Fibroblast of lung (primary cell): ENCODE measurements at regions not wholly inside any gene's neighbourhood (a gene's known extent, or its start where the extent isn't known, plus 50 kb on each side); places are given as distances from the start of the nearest gene placed in this dataset.
A peak's percentile ranks its signal among the peaks of the same experiment; 100 is the strongest.

Experiments used
- DNase-seq, 2 donors: peaks; one replicate each; pipeline versions ENCODE4 v3.0.0 to v3.0.0-alpha.2; 2010; ENCODE audit warnings: low read depth in 2 of 2
- H2AFZ ChIP-seq: 2 replicates; pipeline ENCODE4 v1.5.1; 2012; ENCODE audit warnings: low read length, control low read depth, inconsistent platforms
- H3K27ac ChIP-seq: 2 replicates; pipeline ENCODE4 v1.5.1; 2011; ENCODE audit warnings: low read length, control low read depth; ENCODE audit not compliant: insufficient read depth
- H3K27me3 ChIP-seq: 2 replicates; pipeline ENCODE4 v1.5.1; 2011; ENCODE audit warnings: mild to moderate bottlenecking, low read length; ENCODE audit not compliant: control insufficient read depth, insufficient read depth
- H3K36me3 ChIP-seq: 2 replicates; pipeline ENCODE4 v1.5.1; 2011; ENCODE audit warnings: low read length; ENCODE audit not compliant: control insufficient read depth, insufficient read depth
- H3K4me1 ChIP-seq: 2 replicates; pipeline ENCODE4 v1.5.1; 2011; ENCODE audit warnings: low read length; ENCODE audit not compliant: control insufficient read depth, insufficient read depth; ENCODE audit errors: extremely low read depth
- H3K4me2 ChIP-seq: 2 replicates; pipeline ENCODE4 v1.5.1; 2011; ENCODE audit warnings: low read length, control low read depth; ENCODE audit not compliant: insufficient read depth; ENCODE audit errors: extremely low read depth
- H3K4me3 ChIP-seq, 4 experiments: fragments of 200-600 bp in 1 of 4; sonication (generic) in 1 of 4; replicated peaks in 1 of 4; 2 replicates each; pipeline ENCODE4 v1.5.1; 2011 to 2016; ENCODE audit warnings: low read length in 4 of 4, low read depth in 3 of 4, mild to moderate bottlenecking in 3 of 4, control low read depth in 2 of 4, inconsistent platforms in 1 of 4, mixed read lengths in 1 of 4; ENCODE audit not compliant: insufficient read depth in 1 of 4; ENCODE audit errors: control extremely low read depth in 1 of 4
- H3K79me2 ChIP-seq: 2 replicates; pipeline ENCODE4 v1.5.1; 2012; ENCODE audit warnings: mild to moderate bottlenecking, low read length, inconsistent platforms; ENCODE audit not compliant: control insufficient read depth, insufficient read depth
- H3K9ac ChIP-seq: 2 replicates; pipeline ENCODE4 v1.5.1; 2011; ENCODE audit warnings: mild to moderate bottlenecking, low read length, control low read depth; ENCODE audit not compliant: insufficient read depth
- H3K9me3 ChIP-seq: 2 replicates; pipeline ENCODE4 v1.5.1; 2012; ENCODE audit warnings: low read depth, low read length; ENCODE audit not compliant: control insufficient read depth, insufficient read depth
- H4K20me1 ChIP-seq: 2 replicates; pipeline ENCODE4 v1.5.1; 2011; ENCODE audit warnings: low read length; ENCODE audit not compliant: control insufficient read depth, insufficient read depth; ENCODE audit errors: extremely low read depth
- EZH2 ChIP-seq: IDR thresholded peaks from 2 replicates; pipeline ENCODE4 v1.5.1; 2012; ENCODE audit warnings: low read length, control low read depth, mild to moderate bottlenecking; ENCODE audit errors: missing control alignments
- TF ChIP-seq, protein P1 (sequence below), 2 donors: IDR thresholded peaks in 1 of 2; conservative IDR thresholded peaks in 1 of 2; 1 replicate in 1 of 2; 2 replicates in 1 of 2; pipeline ENCODE4 v1.5.1; 2011 to 2012; ENCODE audit warnings: low read length in 2 of 2, control low read depth in 1 of 2, inconsistent platforms in 1 of 2, low read depth in 1 of 2, mild to moderate bottlenecking in 1 of 2

DNA sequence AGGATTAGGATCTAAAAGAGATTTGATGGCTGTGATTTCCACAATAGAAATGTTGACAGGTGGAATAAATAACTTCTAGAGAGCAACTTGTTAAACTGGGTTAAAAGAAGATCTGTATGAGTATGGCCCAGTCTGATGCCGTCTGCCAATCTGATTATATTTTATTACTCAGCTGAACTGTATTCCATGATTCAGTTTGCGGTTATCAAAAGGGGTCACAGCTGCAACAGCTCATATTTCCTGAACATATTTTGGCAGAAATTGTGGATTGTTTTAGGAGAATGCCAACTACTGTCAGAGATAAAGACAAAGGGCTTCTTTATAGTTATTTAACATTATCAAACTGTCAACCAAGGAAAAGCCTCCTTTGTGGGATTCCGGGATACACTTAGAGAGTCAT lies 244.8 kb upstream of the MINDY3 start:
- no peak overlapping the region for H3K4me2 ChIP-seq
- H3K36me3 ChIP-seq: no peaks in the 10 kb centered on the region
- no peaks in the 10 kb centered on the region for H3K27me3 ChIP-seq
- no peaks in the 10 kb centered on the region for H3K79me2 ChIP-seq
- TF ChIP-seq EZH2: no peak
- TF ChIP-seq, protein P1, sequence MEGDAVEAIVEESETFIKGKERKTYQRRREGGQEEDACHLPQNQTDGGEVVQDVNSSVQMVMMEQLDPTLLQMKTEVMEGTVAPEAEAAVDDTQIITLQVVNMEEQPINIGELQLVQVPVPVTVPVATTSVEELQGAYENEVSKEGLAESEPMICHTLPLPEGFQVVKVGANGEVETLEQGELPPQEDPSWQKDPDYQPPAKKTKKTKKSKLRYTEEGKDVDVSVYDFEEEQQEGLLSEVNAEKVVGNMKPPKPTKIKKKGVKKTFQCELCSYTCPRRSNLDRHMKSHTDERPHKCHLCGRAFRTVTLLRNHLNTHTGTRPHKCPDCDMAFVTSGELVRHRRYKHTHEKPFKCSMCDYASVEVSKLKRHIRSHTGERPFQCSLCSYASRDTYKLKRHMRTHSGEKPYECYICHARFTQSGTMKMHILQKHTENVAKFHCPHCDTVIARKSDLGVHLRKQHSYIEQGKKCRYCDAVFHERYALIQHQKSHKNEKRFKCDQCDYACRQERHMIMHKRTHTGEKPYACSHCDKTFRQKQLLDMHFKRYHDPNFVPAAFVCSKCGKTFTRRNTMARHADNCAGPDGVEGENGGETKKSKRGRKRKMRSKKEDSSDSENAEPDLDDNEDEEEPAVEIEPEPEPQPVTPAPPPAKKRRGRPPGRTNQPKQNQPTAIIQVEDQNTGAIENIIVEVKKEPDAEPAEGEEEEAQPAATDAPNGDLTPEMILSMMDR (conservative IDR thresholded peaks at IDR 0.05 in 1 of 2, IDR thresholded peaks at IDR 0.05 in 1 of 2; ENCODE audit: low read depth in 1 of 2, low read length in 2 of 2): no peak
- DNase-seq: no peak
- H4K20me1 ChIP-seq: no peaks in the 10 kb centered on the region
- H3K9me3 ChIP-seq: no peaks in the 10 kb centered on the region
- H3K27ac ChIP-seq: no peak overlapping the region
- H3K4me3 ChIP-seq: no peak overlapping the region
- no peak overlapping the region for H3K9ac ChIP-seq
- no peak overlapping the region for H2AFZ ChIP-seq
- no peaks in the 10 kb centered on the region for H3K4me1 ChIP-seq

DNA sequence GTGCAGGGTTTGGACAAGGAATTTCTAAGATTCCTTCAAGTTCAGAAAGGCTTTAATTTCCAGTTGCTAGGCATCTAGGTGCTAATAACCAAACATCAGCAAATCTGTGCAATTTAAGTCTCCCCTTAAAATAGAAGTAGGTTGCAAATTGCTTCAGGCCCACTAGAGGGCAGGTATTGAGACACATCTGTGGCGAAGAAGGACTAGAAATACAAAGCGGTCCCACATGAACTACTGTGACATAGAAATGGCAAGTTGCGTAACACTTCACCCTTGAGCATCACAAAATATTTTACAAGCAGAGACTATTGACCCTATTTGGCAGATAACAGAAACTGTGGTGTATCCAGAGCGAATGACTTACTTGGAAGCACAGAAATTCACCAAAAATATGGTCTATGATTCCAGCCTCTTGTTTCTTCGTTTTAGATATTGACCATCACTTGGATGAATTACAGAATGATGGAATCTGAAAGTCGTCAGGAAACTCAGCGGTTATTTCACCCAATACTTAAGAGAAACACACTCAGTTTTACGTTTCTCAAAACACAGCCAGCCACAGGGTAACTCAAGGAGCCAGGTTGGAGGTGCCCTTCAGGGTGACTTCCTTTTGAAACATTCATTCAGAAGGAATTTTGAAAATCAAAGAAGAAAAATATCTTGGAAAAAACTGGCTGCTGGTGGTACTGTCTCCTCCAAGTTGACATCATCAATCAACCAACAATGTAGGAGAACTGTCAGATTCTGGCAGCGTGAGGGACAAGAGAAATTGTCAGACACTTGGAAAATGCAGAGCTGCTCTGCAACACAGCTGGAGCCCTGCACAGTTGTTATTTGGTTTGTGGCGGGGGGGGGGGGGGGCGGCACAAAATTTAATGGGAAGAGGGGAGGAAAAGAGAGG lies 256.3 kb upstream of the MINDY3 start:
- no peaks in the 10 kb centered on the region for H4K20me1 ChIP-seq
- no peaks in the 10 kb centered on the region for H3K9me3 ChIP-seq
- H3K27me3 ChIP-seq: no peaks in the 10 kb centered on the region
- peak in 1 of 2 donors; percentile 6 for DNase-seq
- H2AFZ ChIP-seq: no peak overlapping the region
- H3K27ac ChIP-seq: no peak overlapping the region
- no peaks in the 10 kb centered on the region for H3K79me2 ChIP-seq
- no peak overlapping the region for H3K9ac ChIP-seq
- no peak overlapping the region for H3K4me2 ChIP-seq
- no peaks in the 10 kb centered on the region for H3K36me3 ChIP-seq
- H3K4me3 ChIP-seq: no peak overlapping the region
- TF ChIP-seq EZH2: no peak
- TF ChIP-seq, protein P1 (conservative IDR thresholded peaks at IDR 0.05 in 1 of 2, IDR thresholded peaks at IDR 0.05 in 1 of 2; ENCODE audit: low read depth in 1 of 2, low read length in 2 of 2): peak; percentile 17 to 37
- H3K4me1 ChIP-seq: no peaks in the 10 kb centered on the region

DNA sequence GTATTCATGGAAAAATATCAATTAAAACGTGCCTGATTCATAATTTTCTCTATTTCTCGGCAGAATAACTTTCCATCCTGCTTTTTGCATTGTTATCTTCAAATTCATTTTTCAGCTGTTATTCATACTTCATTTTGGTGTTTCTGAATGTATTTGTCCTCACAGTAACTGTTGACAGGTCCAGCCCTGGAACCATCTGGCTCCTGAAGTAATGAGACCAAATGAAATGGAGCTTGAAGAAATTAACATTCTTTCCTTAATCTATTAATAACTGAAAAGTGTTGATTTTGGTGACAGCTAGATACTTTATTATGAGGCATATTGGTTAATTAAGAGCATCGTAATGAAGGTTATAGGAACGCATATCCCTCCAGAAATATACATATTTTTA lies 257.0 kb upstream of the MINDY3 start:
- TF ChIP-seq EZH2: no peak
- TF ChIP-seq, protein P1 (conservative IDR thresholded peaks at IDR 0.05 in 1 of 2, IDR thresholded peaks at IDR 0.05 in 1 of 2; ENCODE audit: low read depth in 1 of 2, low read length in 2 of 2): no peak
- H3K4me3 ChIP-seq: no peak overlapping the region
- H3K4me2 ChIP-seq: no peak overlapping the region
- H4K20me1 ChIP-seq: no peaks in the 10 kb centered on the region
- no peak overlapping the region for H3K9ac ChIP-seq
- H3K27ac ChIP-seq: no peak overlapping the region
- no peaks in the 10 kb centered on the region for H3K27me3 ChIP-seq
- no peaks in the 10 kb centered on the region for H3K36me3 ChIP-seq
- no peaks in the 10 kb centered on the region for H3K79me2 ChIP-seq
- no peaks in the 10 kb centered on the region for H3K9me3 ChIP-seq
- no peaks in the 10 kb centered on the region for H3K4me1 ChIP-seq
- H2AFZ ChIP-seq: no peak overlapping the region
- no peak for DNase-seq
